SU-DHL-6 (cell line): ENCODE measurements at regions not wholly inside any gene's neighbourhood (a gene's known extent, or its start where the extent isn't known, plus 50 kb on each side); places are given as distances from the start of the nearest gene placed in this dataset.

ENCODE experiments used
- H2AFZ ChIP-seq: fragments of 200-600 bp; sonication (generic); 2 replicates; pipeline ENCODE4 v1.6.1; 2014; ENCODE audit warnings: low read depth, mild to moderate bottlenecking, moderate library complexity, mixed read lengths, antibody characterized with exemption, low read length; ENCODE audit not compliant: severe bottlenecking
- H3F3A ChIP-seq: fragments of 200-600 bp; shearing (Covaris generic); 2 replicates; pipeline ENCODE4 v1.6.0; 2016; ENCODE audit warnings: antibody characterized with exemption, mild to moderate bottlenecking; ENCODE audit not compliant: insufficient read depth
- H3K27ac ChIP-seq: fragments of 200-600 bp; sonication (generic); 2 replicates; pipeline ENCODE4 v1.5.1; 2016; ENCODE audit warnings: low read depth, mild to moderate bottlenecking, low read length, moderate library complexity, mixed read lengths
- H3K27me3 ChIP-seq: fragments of 200-600 bp; sonication (generic), shearing (Covaris generic); 2 replicates; pipeline ENCODE4 v1.6.0; 2014; ENCODE audit warnings: mild to moderate bottlenecking, low read length
- H3K36me3 ChIP-seq: fragments of 200-600 bp; sonication (generic); 2 replicates; pipeline ENCODE4 v1.6.1; 2014; ENCODE audit warnings: mild to moderate bottlenecking, low read length, mixed read lengths
- H3K4me2 ChIP-seq: fragments of 300-600, 200-600 bp; shearing (Covaris generic), sonication (generic); 2 replicates; pipeline ENCODE4 v1.6.0; 2014; ENCODE audit warnings: low read length, low read depth, mild to moderate bottlenecking; ENCODE audit not compliant: poor library complexity, severe bottlenecking
- H3K4me3 ChIP-seq: fragments of 200-600 bp; sonication (generic); 2 replicates; pipeline ENCODE4 v1.5.1; 2014; ENCODE audit warnings: antibody characterized with exemption, low read length, mild to moderate bottlenecking, mixed read lengths; ENCODE audit not compliant: insufficient read depth, poor library complexity, severe bottlenecking
- H3K79me2 ChIP-seq: fragments of 200-600 bp; sonication (generic); 2 replicates; pipeline ENCODE4 v1.6.1; 2014; ENCODE audit warnings: mild to moderate bottlenecking, low read length, moderate library complexity; ENCODE audit not compliant: insufficient read depth
- H3K9ac ChIP-seq: fragments of 200-600 bp; sonication (generic); 2 replicates; pipeline ENCODE4 v1.7.0; 2014; ENCODE audit warnings: mild to moderate bottlenecking, low read length
- H3K9me2 ChIP-seq: fragments of 200-600 bp; sonication (generic); replicated peaks from 2 replicates; pipeline ENCODE4 v1.6.1; 2014; ENCODE audit warnings: low read length; ENCODE audit not compliant: insufficient read depth
- H3K9me3 ChIP-seq: fragments of 200-600 bp; sonication (generic); 2 replicates; pipeline ENCODE4 v1.6.1; 2014; ENCODE audit warnings: low read length, mixed read lengths; ENCODE audit not compliant: insufficient read depth
- H4K20me1 ChIP-seq: fragments of 200-600 bp; sonication (generic); 2 replicates; pipeline ENCODE4 v1.6.1; 2014; ENCODE audit warnings: low read depth, mild to moderate bottlenecking, antibody characterized with exemption, low read length, moderate library complexity, mixed read lengths
- EZH2phosphoT487 ChIP-seq: fragments of 200-600 bp; sonication (generic), shearing (Covaris generic); conservative IDR thresholded peaks from 2 replicates; pipeline ENCODE4 v1.6.1; 2018; ENCODE audit warnings: mild to moderate bottlenecking, antibody characterized with exemption, low read length, moderate library complexity, mixed read lengths
- TF ChIP-seq, protein P1 (sequence below): fragments of 200-600 bp; sonication (generic); IDR thresholded peaks from one replicate; pipeline ENCODE4 v1.5.1; 2017; ENCODE audit warnings: antibody characterized with exemption, mild to moderate bottlenecking, low read length, moderate library complexity; ENCODE audit not compliant: insufficient read depth, poor library complexity, severe bottlenecking

DNA sequence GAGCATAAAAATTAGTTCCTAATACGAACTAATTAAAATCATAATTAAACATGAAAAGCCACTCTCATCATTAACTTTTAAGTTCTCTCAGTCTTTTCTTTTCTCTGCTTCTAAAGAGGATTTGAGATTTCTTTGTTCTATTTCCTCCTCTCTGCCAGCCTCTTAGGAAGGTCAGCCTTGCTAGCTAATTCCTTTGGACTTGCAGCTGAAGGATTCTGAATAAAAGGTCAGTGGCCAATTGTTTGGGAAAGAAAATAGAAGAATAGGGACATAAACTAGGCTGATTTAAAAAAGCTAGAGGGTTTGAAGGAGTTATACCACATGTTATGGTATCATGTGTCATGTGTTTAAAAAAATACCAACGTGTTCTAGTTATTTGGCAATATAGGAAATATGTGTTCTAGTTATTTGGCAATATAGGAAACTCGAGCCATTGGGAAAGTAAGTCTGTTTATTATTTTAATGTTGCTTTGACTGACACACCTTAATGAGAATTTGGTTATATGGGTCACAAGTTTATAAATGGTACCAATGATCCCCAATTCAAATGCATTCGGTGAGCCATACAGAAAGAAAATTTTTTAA, 1668.7 kb upstream of the PCDH7 start:
- Histone ChIP-seq H3K27ac (no peak overlapping the region), H3K9me3 (no peaks in the 10 kb centered on the region), H3K4me3 (no peak overlapping the region), H3K9ac (no peak overlapping the region), H3K9me2 (no peaks in the 10 kb centered on the region), H4K20me1 (no peaks in the 10 kb centered on the region), H3K4me2 (no peak overlapping the region), H3F3A (no peaks in the 10 kb centered on the region), H2AFZ (peak overlapping the region; percentile 17), H3K27me3 (no peaks in the 10 kb centered on the region), H3K79me2 (no peaks in the 10 kb centered on the region), H3K36me3 (no peaks in the 10 kb centered on the region)
- TF ChIP-seq EZH2phosphoT487: no peak
- TF ChIP-seq, protein P1, sequence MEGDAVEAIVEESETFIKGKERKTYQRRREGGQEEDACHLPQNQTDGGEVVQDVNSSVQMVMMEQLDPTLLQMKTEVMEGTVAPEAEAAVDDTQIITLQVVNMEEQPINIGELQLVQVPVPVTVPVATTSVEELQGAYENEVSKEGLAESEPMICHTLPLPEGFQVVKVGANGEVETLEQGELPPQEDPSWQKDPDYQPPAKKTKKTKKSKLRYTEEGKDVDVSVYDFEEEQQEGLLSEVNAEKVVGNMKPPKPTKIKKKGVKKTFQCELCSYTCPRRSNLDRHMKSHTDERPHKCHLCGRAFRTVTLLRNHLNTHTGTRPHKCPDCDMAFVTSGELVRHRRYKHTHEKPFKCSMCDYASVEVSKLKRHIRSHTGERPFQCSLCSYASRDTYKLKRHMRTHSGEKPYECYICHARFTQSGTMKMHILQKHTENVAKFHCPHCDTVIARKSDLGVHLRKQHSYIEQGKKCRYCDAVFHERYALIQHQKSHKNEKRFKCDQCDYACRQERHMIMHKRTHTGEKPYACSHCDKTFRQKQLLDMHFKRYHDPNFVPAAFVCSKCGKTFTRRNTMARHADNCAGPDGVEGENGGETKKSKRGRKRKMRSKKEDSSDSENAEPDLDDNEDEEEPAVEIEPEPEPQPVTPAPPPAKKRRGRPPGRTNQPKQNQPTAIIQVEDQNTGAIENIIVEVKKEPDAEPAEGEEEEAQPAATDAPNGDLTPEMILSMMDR: no peak

DNA sequence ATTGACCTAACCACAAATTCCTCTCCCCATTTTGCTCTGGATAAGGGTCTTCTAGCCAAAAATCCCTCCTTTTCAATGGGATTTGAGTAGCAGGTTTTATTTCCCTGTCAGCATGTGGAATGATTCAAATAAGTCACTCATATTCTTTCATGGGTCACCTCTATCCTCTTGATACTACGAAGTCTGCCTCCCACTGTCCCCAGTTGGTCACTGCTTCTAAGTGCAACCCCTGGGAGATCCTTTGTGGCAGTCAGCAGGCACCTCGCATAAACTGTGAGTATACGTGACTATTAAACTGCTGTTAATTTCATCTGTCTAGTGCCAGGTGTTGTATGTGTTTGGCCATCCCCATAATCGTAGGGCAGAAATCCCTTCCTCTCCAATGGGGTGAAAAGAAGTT, 1667.9 kb upstream of the PCDH7 start:
- H3K27ac ChIP-seq: no peak overlapping the region
- H3K9ac ChIP-seq: no peak overlapping the region
- H3K27me3 ChIP-seq: no peaks in the 10 kb centered on the region
- no peak overlapping the region for H2AFZ ChIP-seq
- no peaks in the 10 kb centered on the region for H3K79me2 ChIP-seq
- H3K4me2 ChIP-seq: no peak overlapping the region
- H4K20me1 ChIP-seq: no peaks in the 10 kb centered on the region
- H3F3A ChIP-seq: no peaks in the 10 kb centered on the region
- TF ChIP-seq, protein P1: no peak
- TF ChIP-seq EZH2phosphoT487: no peak
- no peak overlapping the region for H3K4me3 ChIP-seq
- H3K9me3 ChIP-seq: no peaks in the 10 kb centered on the region
- no peaks in the 10 kb centered on the region for H3K36me3 ChIP-seq
- H3K9me2 ChIP-seq: no peaks in the 10 kb centered on the region

DNA sequence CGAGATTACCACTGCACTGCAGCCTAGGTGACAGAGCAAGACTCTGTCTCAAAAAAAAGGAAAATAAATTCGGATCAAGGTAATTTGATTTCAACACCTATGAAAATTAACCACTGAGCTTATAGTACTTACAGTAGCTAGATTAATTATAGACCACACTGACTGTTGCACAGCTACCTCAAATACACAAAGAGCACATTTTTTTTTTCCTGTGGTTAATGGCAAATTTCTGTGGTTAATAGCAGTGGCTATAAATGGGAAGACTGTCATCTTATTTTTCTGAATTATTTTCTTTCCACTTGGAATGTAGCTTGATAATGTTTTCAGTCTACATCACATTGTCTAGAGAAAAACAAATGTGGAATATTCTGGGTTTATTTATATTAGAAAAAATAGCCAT, 1661.6 kb upstream of the PCDH7 start:
- H3F3A ChIP-seq: no peaks in the 10 kb centered on the region
- no peaks in the 10 kb centered on the region for H3K27me3 ChIP-seq
- H2AFZ ChIP-seq: no peak overlapping the region
- no peak overlapping the region for H3K9ac ChIP-seq
- H4K20me1 ChIP-seq: no peaks in the 10 kb centered on the region
- H3K9me2 ChIP-seq: no peaks in the 10 kb centered on the region
- H3K4me3 ChIP-seq: no peak overlapping the region
- no peak overlapping the region for H3K27ac ChIP-seq
- H3K4me2 ChIP-seq: no peak overlapping the region
- H3K9me3 ChIP-seq: no peaks in the 10 kb centered on the region
- TF ChIP-seq EZH2phosphoT487: no peak
- TF ChIP-seq, protein P1: no peak
- H3K79me2 ChIP-seq: no peaks in the 10 kb centered on the region
- H3K36me3 ChIP-seq: no peaks in the 10 kb centered on the region
